CD8-positive, alpha-beta memory T cell (primary cell): ENCODE measurements at regions not wholly inside any gene's neighbourhood (a gene's known extent, or its start where the extent isn't known, plus 50 kb on each side); places are given as distances from the start of the nearest gene placed in this dataset.
A peak's percentile ranks its signal among the peaks of the same experiment; 100 is the strongest.
"Not testable (repeated sequence)": the region's sequence is repeated elsewhere in the genome, so short reads cannot be mapped to it uniquely, and the experiment has no call there.

ENCODE experiments used
- CTCF ChIA-PET: fragments of 350-600 bp; sonication (Branson Sonifier 250); formaldehyde crosslinking; loops from one replicate; lab custom pipeline; 2021; ENCODE audit warnings: antibody characterized with exemption; lab: Charles Lee
- POLR2A ChIA-PET: fragments of 350-600 bp; sonication (Branson Sonifier 250); formaldehyde crosslinking; loops from one replicate; lab custom pipeline; 2021; ENCODE audit warnings: antibody characterized with exemption; lab: Charles Lee
- DNase-seq, 5 donors: peaks; one replicate each; pipeline versions ENCODE4 v3.0.0 to v3.0.0-alpha.2; 2020 to 2022; ENCODE audit warnings: mixed read lengths in 1 of 5
- H3K27ac ChIP-seq: one replicate; pipeline ENCODE4 v1.7.0; 2013; ENCODE audit warnings: low read depth, mild to moderate bottlenecking, low read length, moderate library complexity
- H3K27me3 ChIP-seq: 2 replicates; pipeline ENCODE4 v1.7.0; 2013; ENCODE audit warnings: low read length, mild to moderate bottlenecking; ENCODE audit not compliant: insufficient read depth, poor library complexity, severe bottlenecking
- H3K36me3 ChIP-seq: 2 replicates; pipeline ENCODE4 v1.7.0; 2013; ENCODE audit warnings: mild to moderate bottlenecking, low read length, moderate library complexity; ENCODE audit not compliant: insufficient read depth
- H3K4me1 ChIP-seq: 2 replicates; pipeline ENCODE4 v1.7.0; 2013; ENCODE audit warnings: mild to moderate bottlenecking, low read length, moderate library complexity; ENCODE audit not compliant: insufficient read depth
- H3K4me3 ChIP-seq: 2 replicates; pipeline ENCODE4 v1.7.0; 2013; ENCODE audit warnings: mild to moderate bottlenecking, low read length
- H3K9me3 ChIP-seq: 2 replicates; pipeline ENCODE4 v1.7.0; 2013; ENCODE audit warnings: mild to moderate bottlenecking, low read length
- H3K27ac Mint-ChIP-seq, 8 donors: one replicate each; pipeline ENCODE4 v1.8.0; 2020 to 2021; ENCODE audit warnings: mixed read lengths in 8 of 8, mild to moderate bottlenecking in 6 of 8, inconsistent platforms in 3 of 8, moderate library complexity in 3 of 8
- H3K27me3 Mint-ChIP-seq, 2 donors: one replicate each; pipeline ENCODE4 v1.8.0; 2020 to 2021; ENCODE audit warnings: mixed read lengths in 2 of 2, mild to moderate bottlenecking in 1 of 2, moderate library complexity in 1 of 2
- H3K36me3 Mint-ChIP-seq, 3 donors: one replicate each; pipeline ENCODE4 v1.8.0; 2020 to 2021; ENCODE audit warnings: mixed read lengths in 3 of 3, inconsistent platforms in 1 of 3, mild to moderate bottlenecking in 1 of 3
- H3K4me1 Mint-ChIP-seq, 3 donors: one replicate each; pipeline ENCODE4 v1.8.0; 2020 to 2021; ENCODE audit warnings: mixed read lengths in 3 of 3, inconsistent platforms in 1 of 3, mild to moderate bottlenecking in 1 of 3
- H3K4me3 Mint-ChIP-seq, 7 donors: one replicate each; pipeline ENCODE4 v1.8.0; 2020 to 2021; ENCODE audit warnings: mixed read lengths in 7 of 7, mild to moderate bottlenecking in 6 of 7, moderate library complexity in 4 of 7, inconsistent platforms in 2 of 7
- H3K9me3 Mint-ChIP-seq, 5 donors: one replicate each; pipeline ENCODE4 v1.8.0; 2020 to 2022; ENCODE audit warnings: mixed read lengths in 5 of 5, mild to moderate bottlenecking in 3 of 5, moderate library complexity in 2 of 5, inconsistent platforms in 1 of 5

GRCh38 chr22:22968366-22968765 is 80.8 kb downstream of the IGLL5 start:
- Histone ChIP-seq H3K27me3 (no peaks in the 10 kb centered on the region), H3K27ac (no peak overlapping the region), H3K4me3 (no peak overlapping the region), H3K4me1 (no peaks in the 10 kb centered on the region), H3K36me3 (no peaks in the 10 kb centered on the region), H3K9me3 (no peaks in the 10 kb centered on the region)
- Mint-ChIP-seq H3K27ac (peak overlapping the region in 1 of 8 donors; percentile 27), H3K9me3 (peaks cover 0 to 3% (median 0%) of the 10 kb centered on the region in 5 donors), H3K36me3 (peaks cover 0 to 8% (median 0%) of the 10 kb centered on the region in 3 donors), H3K27me3 (peaks cover 41 to 80% of the 10 kb centered on the region in 2 donors), H3K4me1 (no peaks in the 10 kb centered on the region), H3K4me3 (no peak overlapping the region)
- DNase-seq: no peak
- ChIA-PET POLR2A (no interaction called here), CTCF (interaction anchor here (1.0 kb wide), 1 partner anchor 9 kb away, joined by 3 read pairs; no protein-coding TSS in a partner anchor)

DNA sequence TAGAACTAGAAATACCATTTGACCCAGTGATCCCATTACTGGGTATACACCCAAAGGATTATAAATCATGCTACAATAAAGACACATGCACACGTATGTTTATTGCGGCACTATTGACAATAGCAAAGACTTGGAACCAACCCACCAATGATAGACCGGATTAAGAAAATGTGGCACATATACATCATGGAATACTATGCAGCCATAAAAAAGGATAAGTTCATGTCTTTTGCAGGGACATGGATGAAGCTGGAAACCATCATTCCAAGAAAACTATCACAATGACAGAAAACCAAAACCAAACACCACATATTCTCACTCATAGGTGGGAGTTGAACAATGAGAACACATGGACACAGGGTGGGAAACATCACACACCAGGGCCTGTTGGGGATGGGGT is 85.0 kb downstream of the IGLL5 start:
- H3K36me3 Mint-ChIP-seq, H3K27ac Mint-ChIP-seq, H3K4me1 ChIP-seq, H3K27ac ChIP-seq, POLR2A ChIA-PET, H3K9me3 Mint-ChIP-seq, H3K9me3 ChIP-seq, H3K27me3 ChIP-seq, H3K4me3 Mint-ChIP-seq, H3K4me1 Mint-ChIP-seq, DNase-seq, H3K4me3 ChIP-seq, H3K36me3 ChIP-seq: not testable (repeated sequence)
- peaks cover 27 to 77% of the 10 kb centered on the region in 2 donors for H3K27me3 Mint-ChIP-seq
- CTCF ChIA-PET: interaction anchor here (1.0 kb wide), 1 partner anchor 13 kb away, joined by 3 read pairs; no protein-coding TSS in a partner anchor

DNA sequence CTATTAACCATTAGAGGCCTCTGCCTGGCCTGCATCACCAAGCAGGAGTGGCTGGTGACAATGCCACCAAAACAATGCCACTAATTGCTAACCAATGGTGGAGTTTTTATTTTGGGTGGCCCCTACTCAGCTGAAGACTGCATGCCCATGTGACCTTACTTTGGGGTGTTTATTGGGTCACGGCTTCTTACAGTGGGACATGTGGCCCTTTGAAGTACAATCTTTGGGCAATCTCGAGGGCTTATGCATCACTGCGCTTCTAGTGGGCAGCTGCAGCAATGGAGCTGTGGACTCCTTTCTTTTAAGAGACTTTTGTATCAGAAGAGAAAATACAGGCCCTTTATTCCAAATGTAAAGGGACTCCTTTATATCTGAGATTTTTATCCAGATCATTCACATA is 85.7 kb downstream of the IGLL5 start:
- no peak for DNase-seq
- POLR2A ChIA-PET: no interaction called here
- peaks cover 0 to 3% (median 0%) of the 10 kb centered on the region in 5 donors for H3K9me3 Mint-ChIP-seq
- no peak overlapping the region for H3K27ac Mint-ChIP-seq
- no peak overlapping the region for H3K4me3 ChIP-seq
- peaks cover 0 to 4% (median 0%) of the 10 kb centered on the region in 3 donors for H3K36me3 Mint-ChIP-seq
- H3K27me3 ChIP-seq: no peaks in the 10 kb centered on the region
- H3K27ac ChIP-seq: no peak overlapping the region
- H3K4me3 Mint-ChIP-seq: no peak overlapping the region
- H3K36me3 ChIP-seq: no peaks in the 10 kb centered on the region
- peaks cover 20 to 75% of the 10 kb centered on the region in 2 donors for H3K27me3 Mint-ChIP-seq
- H3K9me3 ChIP-seq: no peaks in the 10 kb centered on the region
- H3K4me1 ChIP-seq: no peaks in the 10 kb centered on the region
- H3K4me1 Mint-ChIP-seq: no peaks in the 10 kb centered on the region
- CTCF ChIA-PET: interaction anchor here (1.0 kb wide), 1 partner anchor 14 kb away, joined by 3 read pairs; no protein-coding TSS in a partner anchor

DNA sequence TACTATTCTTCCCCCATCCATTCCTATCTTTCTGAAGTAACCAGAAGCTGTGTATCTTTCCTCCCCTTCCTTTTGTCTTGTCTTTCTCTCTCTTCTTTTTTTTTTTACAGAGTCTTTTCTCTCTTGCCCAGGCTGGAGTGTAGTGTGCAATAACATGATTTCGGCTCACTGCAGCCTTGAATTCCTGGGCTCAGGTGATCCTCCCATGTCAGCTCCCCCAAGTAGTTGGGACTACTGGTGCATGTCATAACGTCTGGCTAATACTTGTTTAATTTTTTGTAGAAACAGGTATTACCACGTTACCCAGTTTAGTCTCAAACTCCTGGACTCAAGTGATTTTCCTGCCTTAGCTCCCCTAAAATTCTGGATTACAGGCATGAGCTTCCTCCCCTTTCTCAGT is 86.5 kb downstream of the IGLL5 start:
- Histone ChIP-seq H3K27me3 (no peaks in the 10 kb centered on the region), H3K9me3 (no peaks in the 10 kb centered on the region), H3K36me3 (no peaks in the 10 kb centered on the region), H3K4me1 (no peaks in the 10 kb centered on the region), H3K4me3 (no peak overlapping the region), H3K27ac (no peak overlapping the region)
- POLR2A ChIA-PET: no interaction called here
- peaks cover 0 to 9% (median 0%) of the 10 kb centered on the region in 3 donors for H3K36me3 Mint-ChIP-seq
- CTCF ChIA-PET: interaction anchor here (1.5 kb wide), 1 partner anchor 19 kb away, joined by 5 read pairs; no protein-coding TSS in a partner anchor
- H3K27me3 Mint-ChIP-seq: peaks cover 16 to 70% of the 10 kb centered on the region in 2 donors
- DNase-seq: no peak
- H3K9me3 Mint-ChIP-seq: peaks cover 0 to 3% (median 2%) of the 10 kb centered on the region in 5 donors
- no peak overlapping the region for H3K27ac Mint-ChIP-seq
- no peaks in the 10 kb centered on the region for H3K4me1 Mint-ChIP-seq
- no peak overlapping the region for H3K4me3 Mint-ChIP-seq

DNA sequence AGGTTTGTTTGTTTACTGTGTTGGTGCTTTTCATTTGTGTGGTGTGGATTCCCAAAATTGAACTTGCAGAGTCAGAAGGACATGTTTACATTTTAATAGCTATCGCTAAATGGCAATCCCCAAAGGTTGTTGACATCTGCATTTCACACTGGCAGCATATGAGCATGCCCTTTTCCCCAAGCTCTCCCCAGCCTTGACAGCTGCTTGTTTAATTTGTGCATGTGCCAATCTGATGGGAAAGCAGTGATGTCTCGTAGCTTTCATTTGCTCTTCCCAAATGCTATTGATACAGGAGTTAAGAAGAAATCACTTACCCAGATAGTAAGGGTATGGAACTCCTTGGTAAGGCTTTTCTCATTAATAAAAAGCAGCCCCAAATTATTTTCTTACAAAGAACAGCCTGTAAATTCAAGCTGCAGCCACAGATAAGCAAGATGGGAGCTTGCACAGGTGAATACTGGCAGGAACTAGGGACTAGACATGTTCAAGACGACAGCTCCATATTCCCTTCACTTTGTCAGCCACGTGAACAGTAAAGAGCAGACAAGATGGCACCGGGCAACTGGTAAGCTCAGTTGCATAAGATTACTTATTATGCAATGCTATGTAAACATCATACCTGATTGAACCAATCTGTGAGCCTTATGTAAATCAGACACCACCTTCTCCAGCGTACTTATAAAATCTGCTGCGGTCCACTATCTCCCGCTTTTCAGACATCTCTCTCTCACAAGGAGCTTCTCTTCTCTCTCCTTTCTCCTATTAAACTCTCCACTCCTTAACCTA is 87.4 kb downstream of the IGLL5 start:
- POLR2A ChIA-PET: no interaction called here
- DNase-seq: no peak
- Histone ChIP-seq H3K4me1 (no peaks in the 10 kb centered on the region), H3K9me3 (no peaks in the 10 kb centered on the region), H3K36me3 (no peaks in the 10 kb centered on the region), H3K27me3 (no peaks in the 10 kb centered on the region), H3K4me3 (no peak overlapping the region), H3K27ac (no peak overlapping the region)
- peaks cover 12 to 61% of the 10 kb centered on the region in 2 donors for H3K27me3 Mint-ChIP-seq
- H3K36me3 Mint-ChIP-seq: peaks cover 0 to 5% (median 0%) of the 10 kb centered on the region in 3 donors
- CTCF ChIA-PET: interaction anchor here (0.9 to 1.5 kb wide), 2 partner anchors 20 to 153 kb away, joined by 3 to 5 read pairs; no protein-coding TSS in a partner anchor
- no peak overlapping the region for H3K27ac Mint-ChIP-seq
- H3K9me3 Mint-ChIP-seq: peaks cover 0 to 7% (median 5%) of the 10 kb centered on the region in 5 donors
- H3K4me1 Mint-ChIP-seq: no peaks in the 10 kb centered on the region
- H3K4me3 Mint-ChIP-seq: no peak overlapping the region

GRCh38 chr22:22976033-22976922 is 88.7 kb downstream of the IGLL5 start:
- POLR2A ChIA-PET: no interaction called here
- Mint-ChIP-seq H3K9me3 (peaks cover 5 to 13% (median 12%) of the 10 kb centered on the region in 5 donors), H3K4me3 (no peak overlapping the region), H3K27me3 (peaks cover 14 to 50% of the 10 kb centered on the region in 2 donors), H3K27ac (no peak overlapping the region), H3K36me3 (peaks cover 0 to 5% (median 0%) of the 10 kb centered on the region in 3 donors), H3K4me1 (no peaks in the 10 kb centered on the region)
- CTCF ChIA-PET: interaction anchor here (0.9 to 1.2 kb wide), 2 partner anchors 17 to 152 kb away, joined by 3 read pairs; no protein-coding TSS in a partner anchor
- no peaks in the 10 kb centered on the region for H3K9me3 ChIP-seq
- H3K27ac ChIP-seq: no peak overlapping the region
- no peak for DNase-seq
- H3K36me3 ChIP-seq: no peaks in the 10 kb centered on the region
- no peaks in the 10 kb centered on the region for H3K27me3 ChIP-seq
- no peaks in the 10 kb centered on the region for H3K4me1 ChIP-seq
- no peak overlapping the region for H3K4me3 ChIP-seq

DNA sequence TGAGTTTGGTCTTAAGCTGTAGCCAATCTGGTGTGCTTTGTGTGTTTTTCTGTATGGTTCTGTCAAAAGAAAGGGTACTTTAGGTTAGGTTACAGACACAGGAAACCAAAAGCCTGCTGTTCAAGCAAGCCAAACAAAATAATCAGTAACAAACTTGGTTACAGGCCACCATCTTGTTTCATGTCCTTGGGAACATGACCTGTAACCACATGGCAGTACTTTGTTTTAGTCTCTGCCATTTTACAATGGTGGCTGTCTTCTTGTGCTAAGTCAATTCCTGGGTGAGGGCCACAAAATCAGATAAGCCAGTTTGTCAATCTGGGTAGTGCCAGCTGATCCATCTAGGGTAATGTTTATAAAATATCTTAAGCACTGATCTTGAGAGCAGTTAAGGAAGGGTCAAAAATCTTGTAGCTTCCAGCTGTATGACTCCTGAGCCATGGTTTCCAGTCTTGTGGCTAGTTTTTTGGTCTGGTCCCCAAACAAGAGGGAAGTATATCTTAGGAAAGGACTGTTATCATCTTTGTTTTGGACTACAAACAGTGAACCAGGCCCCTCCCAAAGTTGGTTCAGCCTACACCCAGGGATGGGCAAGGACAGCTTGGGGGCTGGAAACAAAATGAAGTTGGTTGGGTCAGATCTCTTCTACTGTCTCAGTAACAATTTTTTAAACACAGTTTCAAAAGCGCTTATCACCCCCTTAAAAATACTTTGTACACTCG is 90.0 kb downstream of the IGLL5 start:
- no peak overlapping the region for H3K4me3 Mint-ChIP-seq
- CTCF ChIA-PET: interaction anchor here (1.2 kb wide), 1 partner anchor 18 kb away, joined by 3 read pairs; no protein-coding TSS in a partner anchor
- Histone ChIP-seq H3K36me3 (no peaks in the 10 kb centered on the region), H3K27ac (no peak overlapping the region), H3K4me1 (no peaks in the 10 kb centered on the region), H3K27me3 (no peaks in the 10 kb centered on the region), H3K9me3 (no peaks in the 10 kb centered on the region), H3K4me3 (no peak overlapping the region)
- no peak overlapping the region for H3K27ac Mint-ChIP-seq
- H3K36me3 Mint-ChIP-seq: peaks cover 0 to 5% (median 0%) of the 10 kb centered on the region in 3 donors
- no peak for DNase-seq
- POLR2A ChIA-PET: no interaction called here
- H3K9me3 Mint-ChIP-seq: peaks cover 5 to 13% (median 11%) of the 10 kb centered on the region in 5 donors
- H3K27me3 Mint-ChIP-seq: peaks cover 11 to 36% of the 10 kb centered on the region in 2 donors
- H3K4me1 Mint-ChIP-seq: no peaks in the 10 kb centered on the region
